Activated naive CD8-positive, alpha-beta T cell treated with anti-CD3 and anti-CD28 coated beads, Interleukin-2, amount 50 U/mL, for 24 hours (primary cell): ENCODE measurements at regions not wholly inside any gene's neighbourhood (a gene's known extent, or its start where the extent isn't known, plus 50 kb on each side); places are given as distances from the start of the nearest gene placed in this dataset.

Experiments
- ATAC-seq: fragments of 150-1000 bp; cut with Tn5 transposase; one replicate; pipeline ENCODE4 v1.10.0; 2021
- DNase-seq: peaks from one replicate; pipeline ENCODE4 v3.0.0; 2021
- H3K27ac Mint-ChIP-seq: one replicate; pipeline ENCODE4 v1.8.0; 2021; ENCODE audit warnings: mild to moderate bottlenecking, mixed read lengths
- H3K27me3 Mint-ChIP-seq: one replicate; pipeline ENCODE4 v1.8.0; 2021; ENCODE audit warnings: mixed read lengths
- H3K36me3 Mint-ChIP-seq: one replicate; pipeline ENCODE4 v1.8.0; 2021; ENCODE audit warnings: low read depth, mixed read lengths
- H3K4me1 Mint-ChIP-seq: one replicate; pipeline ENCODE4 v1.8.0; 2021; ENCODE audit warnings: mixed read lengths
- H3K4me3 Mint-ChIP-seq: one replicate; pipeline ENCODE4 v1.8.0; 2021; ENCODE audit warnings: mild to moderate bottlenecking, moderate library complexity, mixed read lengths
- H3K9me3 Mint-ChIP-seq: one replicate; pipeline ENCODE4 v1.8.0; 2021; ENCODE audit warnings: mixed read lengths

DNA sequence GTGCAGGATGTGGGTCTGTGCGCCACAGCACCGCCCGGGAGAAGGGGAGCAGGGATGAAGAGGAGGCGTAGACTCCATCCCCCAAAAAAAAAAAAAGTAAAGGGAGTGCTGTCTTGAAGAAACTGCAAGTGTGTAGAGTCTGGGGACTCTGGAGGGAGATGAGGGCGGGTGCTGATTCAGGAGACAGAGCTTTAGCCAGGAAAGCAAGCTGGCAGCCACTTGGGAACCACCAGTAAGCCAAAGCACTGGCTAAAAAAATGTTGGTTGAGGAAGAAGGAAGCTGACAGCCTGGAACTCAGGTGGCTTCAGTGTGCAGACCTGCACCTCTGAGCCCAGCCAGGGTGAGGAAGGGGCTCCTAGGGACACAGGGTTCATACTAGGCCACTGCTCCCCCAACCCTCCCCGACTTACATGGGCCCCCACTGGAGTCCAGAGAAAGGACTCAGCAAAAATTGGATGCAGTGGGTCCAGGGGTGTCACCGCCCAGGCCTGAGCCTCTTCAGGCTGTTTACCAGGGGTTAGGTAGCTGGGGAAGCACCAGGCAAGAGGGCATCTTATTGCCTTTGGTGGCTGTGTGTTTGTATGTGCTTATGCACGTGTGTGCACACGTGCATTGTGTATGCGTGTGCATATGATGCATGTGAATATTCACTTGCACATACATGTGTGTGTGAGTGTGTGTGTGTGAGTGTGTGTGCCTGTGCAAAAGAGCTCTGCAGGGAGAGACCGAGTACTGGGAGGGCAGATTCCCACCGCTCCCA, 153.5 kb upstream of the MLN start:
- H3K9me3 Mint-ChIP-seq, result no peaks in the 10 kb centered on the region
- no peak overlapping the region for H3K27ac Mint-ChIP-seq
- H3K36me3 Mint-ChIP-seq, result no peaks in the 10 kb centered on the region
- ATAC-seq (no peak), DNase-seq (no peak)
- H3K4me3 Mint-ChIP-seq, result no peak overlapping the region
- peaks cover 2% of the 10 kb centered on the region for H3K27me3 Mint-ChIP-seq
- peaks cover 2% of the 10 kb centered on the region for H3K4me1 Mint-ChIP-seq

DNA sequence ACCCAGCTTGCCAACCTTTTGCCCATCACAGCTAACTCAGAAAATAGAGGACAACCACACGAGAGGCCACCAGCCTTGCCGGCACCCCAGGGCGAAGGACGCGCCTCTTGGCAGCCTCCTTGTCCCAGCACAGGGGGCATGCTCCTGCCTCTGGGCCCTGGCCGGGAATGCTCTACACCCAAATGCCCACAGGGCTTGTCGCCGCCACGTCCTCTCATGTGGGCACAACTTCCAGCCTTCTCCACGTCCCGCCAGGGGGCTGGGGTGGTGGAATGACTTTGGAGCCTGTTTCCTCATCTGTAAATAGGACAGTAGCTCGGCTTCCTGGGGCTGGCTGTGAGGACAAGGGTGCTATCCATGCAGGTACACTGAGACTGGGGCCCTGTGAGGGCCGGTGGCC, 152.4 kb upstream of the MLN start:
- H3K9me3 Mint-ChIP-seq, result no peaks in the 10 kb centered on the region
- H3K27ac Mint-ChIP-seq, result no peak overlapping the region
- no peak for ATAC-seq
- no peak overlapping the region for H3K4me3 Mint-ChIP-seq
- H3K4me1 Mint-ChIP-seq, result peaks cover 2% of the 10 kb centered on the region
- peaks cover 2% of the 10 kb centered on the region for H3K27me3 Mint-ChIP-seq
- H3K36me3 Mint-ChIP-seq, result no peaks in the 10 kb centered on the region
- no peak for DNase-seq

DNA sequence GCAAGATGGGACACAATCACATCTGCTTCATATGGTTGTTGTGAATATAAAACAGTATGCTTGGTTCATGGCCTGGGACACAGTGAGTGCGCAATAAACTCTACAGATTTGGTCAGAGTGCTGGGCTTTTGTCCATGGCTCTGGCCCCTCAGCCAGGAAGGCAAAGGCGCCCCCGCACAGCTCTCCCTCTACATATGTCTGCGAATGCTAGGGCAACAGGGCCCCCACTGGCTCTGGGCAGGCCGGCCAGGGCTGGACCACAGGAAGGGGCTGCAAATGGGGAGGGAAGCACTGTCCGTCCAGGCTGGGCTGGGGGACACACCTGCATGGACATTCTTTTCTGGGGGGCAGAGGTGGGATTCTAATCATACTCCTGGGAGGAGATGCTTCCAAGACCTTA, 151.8 kb upstream of the MLN start:
- Mint-ChIP-seq H3K27me3 (peaks cover 2% of the 10 kb centered on the region), H3K9me3 (no peaks in the 10 kb centered on the region), H3K4me1 (peaks cover 2% of the 10 kb centered on the region), H3K27ac (no peak overlapping the region), H3K36me3 (no peaks in the 10 kb centered on the region), H3K4me3 (no peak overlapping the region)
- DNase-seq, result no peak
- ATAC-seq, result no peak

DNA sequence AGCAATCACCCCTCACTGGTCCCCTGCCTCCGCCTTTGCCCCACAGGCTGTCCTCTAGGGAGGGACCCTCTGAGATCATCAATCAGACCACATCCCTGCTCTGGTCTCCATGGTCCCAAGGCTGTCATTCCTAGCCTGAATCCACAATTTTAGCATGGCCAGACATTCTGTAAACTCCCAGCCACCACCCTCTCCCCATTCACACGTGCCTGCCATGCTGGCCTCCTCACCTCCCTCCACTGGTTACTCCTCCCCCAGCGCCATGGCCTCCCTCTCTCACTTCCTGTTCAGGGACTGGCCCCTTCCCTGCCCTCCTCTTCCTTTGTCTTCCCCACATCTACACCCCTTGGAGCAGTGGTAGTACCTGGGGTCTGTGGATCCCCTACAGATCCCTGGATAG, 150.7 kb upstream of the MLN start:
- peaks cover 3% of the 10 kb centered on the region for H3K27me3 Mint-ChIP-seq
- H3K4me3 Mint-ChIP-seq, result no peak overlapping the region
- no peak overlapping the region for H3K27ac Mint-ChIP-seq
- H3K4me1 Mint-ChIP-seq, result peaks cover 2% of the 10 kb centered on the region
- no peak for DNase-seq
- no peaks in the 10 kb centered on the region for H3K36me3 Mint-ChIP-seq
- no peaks in the 10 kb centered on the region for H3K9me3 Mint-ChIP-seq
- no peak for ATAC-seq

DNA sequence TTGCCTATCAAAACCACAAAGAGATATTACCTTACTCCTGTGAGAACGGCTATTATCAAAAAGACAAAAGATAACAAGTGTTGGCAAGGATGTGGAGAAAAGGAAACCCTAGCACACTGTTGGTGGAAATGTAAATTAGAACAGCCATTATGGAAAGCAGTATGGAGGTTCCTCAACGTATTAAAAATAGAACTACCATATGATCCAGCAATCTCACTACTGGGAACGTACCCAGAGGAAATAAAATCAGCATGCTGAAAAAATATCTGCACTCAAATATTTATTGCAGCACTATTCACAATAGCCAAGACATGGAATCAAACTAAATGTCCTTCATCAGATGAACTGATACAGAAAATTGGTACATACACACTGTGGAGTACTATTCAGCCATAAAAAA, 149.4 kb upstream of the MLN start:
- Mint-ChIP-seq H3K36me3 (no peaks in the 10 kb centered on the region), H3K27ac (no peak overlapping the region), H3K4me1 (peaks cover 2% of the 10 kb centered on the region)

DNA sequence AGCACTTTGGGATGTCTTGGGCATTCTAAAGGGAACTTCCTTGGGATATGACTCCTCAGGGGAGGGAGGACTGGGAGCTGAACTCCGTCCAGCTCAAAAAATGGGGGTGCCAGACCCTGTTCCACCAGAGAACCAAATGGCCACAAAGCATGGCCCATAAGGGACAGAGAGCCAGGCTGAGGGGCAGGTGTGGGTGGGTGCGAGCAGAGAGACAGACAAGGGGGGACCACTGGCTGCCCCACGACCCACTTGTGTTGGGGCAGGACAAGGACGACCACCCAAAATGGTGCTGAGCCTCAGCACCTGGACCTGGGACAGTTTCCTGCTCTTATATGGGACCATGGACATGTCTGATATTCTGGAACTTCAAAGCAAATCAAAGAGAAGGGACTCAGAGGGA, 148.2 kb upstream of the MLN start:
- Mint-ChIP-seq H3K9me3 (no peaks in the 10 kb centered on the region), H3K36me3 (no peaks in the 10 kb centered on the region), H3K4me1 (no peaks in the 10 kb centered on the region), H3K4me3 (no peak overlapping the region), H3K27me3 (peaks cover 1% of the 10 kb centered on the region), H3K27ac (no peak overlapping the region)
- DNase-seq (no peak), ATAC-seq (no peak)

More for the DNA sequence above, 149.4 kb upstream of the MLN start:
- H3K9me3 Mint-ChIP-seq, result no peaks in the 10 kb centered on the region
- DNase-seq (no peak), ATAC-seq (no peak)
- peaks cover 3% of the 10 kb centered on the region for H3K27me3 Mint-ChIP-seq
- no peak overlapping the region for H3K4me3 Mint-ChIP-seq

DNA sequence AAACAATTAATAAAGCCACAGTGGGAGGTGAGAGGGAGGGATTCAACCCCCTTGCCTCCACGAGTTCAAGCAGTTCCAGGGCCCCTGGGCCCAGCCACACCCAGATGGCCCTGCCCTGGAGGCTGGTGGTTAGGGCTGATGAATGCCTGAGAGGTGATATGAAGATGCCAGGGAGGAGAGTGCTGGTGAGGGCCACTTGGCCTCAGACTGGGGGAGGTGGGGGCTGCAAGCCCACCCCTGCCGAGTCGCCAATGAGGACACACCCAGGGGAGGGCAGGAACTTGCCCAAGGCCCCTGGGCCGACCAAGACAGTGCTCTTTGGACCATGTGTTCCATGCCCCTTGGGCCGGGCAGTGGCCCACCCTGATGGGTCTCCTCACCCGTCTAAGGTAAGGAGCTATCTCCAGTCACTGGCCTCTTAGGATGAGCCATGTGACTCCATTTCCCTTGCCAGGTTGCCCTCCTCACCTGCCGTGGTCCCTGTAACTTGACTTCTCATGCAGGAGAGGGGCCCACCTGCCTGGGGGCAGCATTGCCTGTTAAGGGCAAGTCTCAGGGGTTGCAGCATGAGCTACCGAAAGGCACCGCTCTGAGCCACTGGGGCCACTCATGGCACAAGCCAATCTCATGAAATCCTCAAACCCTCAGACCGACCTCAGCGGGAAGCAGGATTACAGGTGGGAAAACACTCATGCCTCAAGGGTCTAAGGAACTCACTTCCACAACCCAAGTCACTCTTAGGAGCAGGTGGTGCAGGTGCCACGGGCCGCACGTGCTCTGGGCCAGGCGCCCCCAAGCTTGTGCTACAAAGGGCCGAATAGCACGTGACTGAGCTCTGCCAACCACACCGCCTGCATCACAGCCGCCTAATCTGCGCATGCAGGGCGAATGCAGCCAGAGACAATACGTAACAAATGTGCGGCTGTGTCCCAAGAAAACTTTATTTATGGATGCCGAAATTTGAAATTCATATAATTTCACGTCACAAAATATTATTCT, 147.4 kb upstream of the MLN start:
- Mint-ChIP-seq H3K27ac (no peak overlapping the region), H3K27me3 (peaks cover 1% of the 10 kb centered on the region), H3K4me1 (no peaks in the 10 kb centered on the region), H3K4me3 (no peak overlapping the region), H3K36me3 (no peaks in the 10 kb centered on the region), H3K9me3 (no peaks in the 10 kb centered on the region)
- no peak for ATAC-seq
- no peak for DNase-seq

DNA sequence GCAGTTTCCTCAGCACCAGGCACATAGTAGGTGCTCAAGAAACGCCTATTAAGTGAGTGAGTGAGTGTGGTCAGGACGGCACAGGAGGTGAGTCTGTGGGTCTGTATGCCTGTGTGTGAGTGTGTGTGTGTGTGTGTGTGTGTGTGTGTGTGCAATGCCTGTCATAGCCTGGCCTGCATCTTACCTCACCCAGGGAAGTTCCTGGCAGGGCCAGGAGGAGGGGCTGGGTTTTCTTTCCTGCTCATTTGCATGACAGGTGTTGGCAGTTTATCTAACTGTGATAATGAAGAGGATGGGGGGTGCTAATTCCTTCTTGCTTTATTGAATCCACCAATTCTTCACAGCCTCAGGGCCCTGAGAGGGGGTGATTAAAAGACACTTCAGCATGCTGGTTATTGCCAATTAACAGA, 146.7 kb upstream of the MLN start:
- Mint-ChIP-seq H3K9me3 (no peaks in the 10 kb centered on the region), H3K4me3 (no peak overlapping the region), H3K4me1 (no peaks in the 10 kb centered on the region), H3K27me3 (peaks cover 1% of the 10 kb centered on the region), H3K27ac (no peak overlapping the region), H3K36me3 (no peaks in the 10 kb centered on the region)
- no peak for DNase-seq
- no peak for ATAC-seq

DNA sequence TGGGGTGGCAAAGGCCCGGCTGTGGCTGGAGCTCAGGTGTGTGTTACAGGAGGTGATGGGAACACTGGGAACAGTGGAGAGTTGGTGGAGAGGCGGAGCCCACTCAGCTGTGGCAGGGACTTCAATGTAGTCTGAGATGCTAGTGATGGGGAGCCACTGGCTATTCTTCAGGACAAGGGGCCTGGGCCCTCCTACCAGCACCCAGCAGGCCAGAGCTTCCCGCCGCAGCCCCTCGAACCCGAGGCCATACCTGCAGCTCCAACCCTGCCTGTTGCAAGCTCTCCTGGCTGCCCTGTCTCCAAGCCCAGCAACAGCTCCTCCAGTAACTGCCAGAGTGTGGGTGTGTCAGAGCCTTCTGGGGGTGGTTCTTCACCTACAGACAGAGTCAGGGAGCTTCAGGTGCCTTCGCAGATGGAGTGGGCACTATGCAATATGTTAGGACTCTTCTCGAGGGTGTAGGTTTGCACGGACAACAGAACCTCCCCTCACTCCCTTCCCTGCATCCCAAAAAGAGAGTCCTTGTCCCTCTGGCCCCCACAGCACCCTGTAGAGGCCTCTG, 146.2 kb upstream of the MLN start:
- ATAC-seq (no peak), DNase-seq (no peak)
- no peak overlapping the region for H3K27ac Mint-ChIP-seq
- no peaks in the 10 kb centered on the region for H3K36me3 Mint-ChIP-seq
- H3K4me3 Mint-ChIP-seq, result no peak overlapping the region
- H3K4me1 Mint-ChIP-seq, result no peaks in the 10 kb centered on the region
- no peaks in the 10 kb centered on the region for H3K9me3 Mint-ChIP-seq
- H3K27me3 Mint-ChIP-seq, result peaks cover 1% of the 10 kb centered on the region

DNA sequence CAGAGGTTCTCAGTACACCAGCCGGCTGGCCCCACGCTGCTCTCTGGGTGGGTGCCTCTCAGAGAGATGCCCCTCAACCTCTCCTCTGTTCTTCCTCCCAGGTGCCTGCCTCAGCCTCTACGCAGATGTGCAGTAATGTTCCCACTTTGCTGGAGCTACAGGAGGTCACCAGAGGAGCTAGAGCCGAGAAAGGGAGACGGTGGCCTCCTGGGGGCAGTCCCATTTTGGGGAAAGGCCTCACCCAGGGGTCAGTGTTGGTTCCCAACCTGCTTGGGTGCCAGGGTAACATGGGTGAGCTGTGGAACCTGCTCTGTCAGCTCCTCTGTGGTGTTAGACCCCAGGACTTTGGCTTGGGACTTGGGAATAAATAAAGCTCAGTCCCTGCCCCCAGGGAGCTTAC, 145.3 kb upstream of the MLN start:
- Mint-ChIP-seq H3K4me1 (no peaks in the 10 kb centered on the region), H3K36me3 (no peaks in the 10 kb centered on the region), H3K4me3 (no peak overlapping the region), H3K27me3 (peaks cover 1% of the 10 kb centered on the region), H3K9me3 (no peaks in the 10 kb centered on the region), H3K27ac (no peak overlapping the region)
- DNase-seq (no peak), ATAC-seq (no peak)

DNA sequence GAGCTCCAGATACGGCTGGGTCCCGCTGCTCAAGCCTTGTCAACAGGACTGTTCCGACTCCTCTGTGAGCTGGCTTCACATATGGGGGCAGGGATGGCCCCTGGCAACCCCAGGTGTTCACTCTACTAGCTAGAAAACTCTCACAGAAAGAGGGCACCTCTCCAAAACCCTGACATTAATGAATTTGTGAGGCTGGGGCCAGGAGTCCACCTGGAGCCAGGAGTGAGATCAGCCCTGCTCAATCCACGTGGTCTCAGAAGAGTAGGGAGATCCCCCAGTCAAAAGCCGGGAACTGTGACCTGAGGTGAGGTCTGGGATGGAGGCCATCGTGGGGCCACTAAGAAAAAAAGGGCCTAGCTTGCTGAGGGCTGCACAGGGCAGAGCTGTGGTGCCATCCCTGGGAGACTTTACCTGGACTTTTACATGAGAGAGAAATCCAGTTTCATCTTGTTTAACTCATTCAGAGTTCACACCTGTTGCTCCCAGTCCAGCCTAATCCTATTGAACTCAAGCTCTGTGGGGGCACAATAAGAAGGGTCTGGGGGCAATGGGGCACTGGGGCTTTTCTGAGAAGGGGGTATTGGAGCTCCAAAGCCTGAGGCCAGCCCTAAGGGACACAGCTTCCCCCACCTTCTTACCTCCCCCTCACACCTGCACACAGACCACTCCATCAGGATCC, 144.3 kb upstream of the MLN start:
- ATAC-seq, result no peak
- H3K27ac Mint-ChIP-seq, result no peak overlapping the region

DNA sequence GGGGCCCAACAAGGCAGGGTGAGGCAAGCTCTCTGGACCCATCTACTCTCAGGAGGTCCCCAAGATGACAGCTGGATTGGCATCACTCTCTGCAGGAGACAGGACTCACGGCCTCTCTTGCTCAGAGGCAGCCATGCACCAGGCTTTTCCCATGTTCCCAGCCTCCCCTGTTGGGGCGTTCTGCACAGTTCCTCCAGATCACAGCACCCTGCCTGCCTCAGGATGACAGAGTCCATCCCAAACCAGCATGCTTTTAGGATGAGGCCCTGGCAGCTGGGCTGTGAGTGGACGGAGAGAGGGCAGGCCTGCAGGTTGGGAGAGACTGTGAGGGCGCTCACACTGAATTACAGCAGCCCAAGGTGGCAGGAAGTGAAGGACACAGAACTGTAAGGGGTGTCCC, 143.2 kb upstream of the MLN start:
- no peak overlapping the region for H3K27ac Mint-ChIP-seq
- H3K4me3 Mint-ChIP-seq, result no peak overlapping the region
- no peaks in the 10 kb centered on the region for H3K36me3 Mint-ChIP-seq
- H3K4me1 Mint-ChIP-seq, result no peaks in the 10 kb centered on the region
- ATAC-seq (no peak), DNase-seq (no peak)
- H3K27me3 Mint-ChIP-seq, result peaks cover 1% of the 10 kb centered on the region
- H3K9me3 Mint-ChIP-seq, result no peaks in the 10 kb centered on the region

More for the DNA sequence above, 144.3 kb upstream of the MLN start:
- no peaks in the 10 kb centered on the region for H3K4me1 Mint-ChIP-seq
- no peaks in the 10 kb centered on the region for H3K36me3 Mint-ChIP-seq
- no peaks in the 10 kb centered on the region for H3K9me3 Mint-ChIP-seq
- no peak overlapping the region for H3K4me3 Mint-ChIP-seq
- DNase-seq, result no peak
- peaks cover 1% of the 10 kb centered on the region for H3K27me3 Mint-ChIP-seq

DNA sequence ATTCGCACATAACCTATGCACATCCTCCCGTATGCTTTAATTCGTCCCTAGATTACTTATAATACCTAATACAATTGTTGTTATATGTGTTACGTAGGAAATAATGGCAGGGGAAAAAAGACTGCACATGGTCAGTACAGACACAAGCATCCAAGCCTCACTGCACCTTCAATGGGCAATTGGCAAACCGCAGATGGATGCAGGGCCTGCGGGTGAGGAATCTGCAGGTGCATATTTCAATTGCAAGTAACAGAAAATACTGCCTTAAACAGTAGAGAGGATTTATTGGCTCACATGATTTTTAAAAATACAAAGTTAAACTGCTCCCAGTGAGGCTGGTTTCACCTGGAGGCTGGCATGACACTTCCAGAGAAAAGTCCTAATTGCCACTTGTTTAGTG, 142.1 kb upstream of the MLN start:
- H3K4me1 Mint-ChIP-seq, result no peaks in the 10 kb centered on the region
- H3K36me3 Mint-ChIP-seq, result no peaks in the 10 kb centered on the region
- DNase-seq (no peak), ATAC-seq (no peak)
- H3K4me3 Mint-ChIP-seq, result no peak overlapping the region
- H3K9me3 Mint-ChIP-seq, result no peaks in the 10 kb centered on the region
- peaks cover 1% of the 10 kb centered on the region for H3K27me3 Mint-ChIP-seq
- H3K27ac Mint-ChIP-seq, result no peak overlapping the region

DNA sequence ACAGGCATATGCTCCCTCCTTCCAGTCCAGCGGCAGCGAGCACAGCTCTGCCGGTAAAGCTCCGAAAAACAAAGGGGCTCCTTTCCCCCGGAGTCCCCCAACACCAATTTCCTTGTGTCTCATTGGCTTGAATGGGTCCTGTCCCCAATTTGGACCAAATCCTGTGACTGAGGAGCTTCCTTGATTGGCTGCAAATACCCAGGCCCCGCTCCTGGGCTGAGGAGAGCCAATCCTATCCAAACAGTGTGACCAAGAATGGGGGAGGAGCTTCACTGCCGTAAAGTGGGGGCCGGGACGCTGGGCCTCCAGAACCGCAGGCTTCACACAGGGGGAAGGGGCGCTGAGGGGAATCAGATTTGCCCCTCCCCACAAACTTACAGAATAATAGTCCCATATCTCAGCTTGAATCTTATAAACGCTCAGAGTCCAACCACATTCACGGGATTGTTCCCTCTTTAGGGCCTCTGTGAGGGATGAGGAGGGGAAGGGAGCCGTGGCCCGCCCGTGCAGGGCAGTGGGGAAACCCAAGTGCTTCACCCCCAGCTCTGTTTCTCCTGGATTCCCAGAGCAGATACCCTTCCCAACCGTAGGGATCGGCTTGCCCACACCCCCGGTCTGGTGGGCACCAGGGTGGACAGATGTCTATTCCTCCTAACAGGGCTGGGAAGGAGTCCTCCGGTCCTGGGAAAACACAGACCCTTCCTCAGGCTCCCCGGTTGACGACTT, 141.0 kb upstream of the MLN start:
- no peak for ATAC-seq
- Mint-ChIP-seq H3K4me3 (no peak overlapping the region), H3K4me1 (no peaks in the 10 kb centered on the region), H3K36me3 (no peaks in the 10 kb centered on the region), H3K27ac (no peak overlapping the region), H3K9me3 (no peaks in the 10 kb centered on the region), H3K27me3 (peaks cover 1% of the 10 kb centered on the region)
- DNase-seq, result no peak
